ENCODE measurements at regions not wholly inside any gene's neighbourhood (a gene's known extent, or its start where the extent isn't known, plus 50 kb on each side); places are given as distances from the start of the nearest gene placed in this dataset.

DNA sequence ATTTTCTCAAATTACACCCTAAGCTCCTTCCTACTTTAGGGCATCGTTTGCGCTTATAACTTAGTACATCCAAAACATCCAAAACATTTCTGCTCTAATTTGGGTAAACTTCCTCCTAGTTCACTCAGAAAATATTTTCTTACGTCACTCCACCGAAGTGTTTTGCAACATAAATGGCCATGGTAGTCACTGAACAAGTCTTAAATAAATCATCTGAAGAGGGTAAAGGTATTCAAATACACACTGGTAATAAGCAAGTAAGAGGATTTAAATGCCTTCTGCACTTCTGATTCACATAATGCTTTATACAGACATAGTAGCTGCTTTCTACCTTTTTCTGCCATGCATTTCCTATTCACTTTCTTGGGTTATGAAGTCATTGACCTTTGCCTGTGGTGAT is 991.9 kb downstream of the NLGN4X start:
- H3K27ac ChIP-seq (ENCODE audit: low read depth in 1 of 3, low read length in 2 of 3): no peak overlapping the region
- no peak for DNase-seq
- no peaks in the 10 kb centered on the region for H3K9me3 ChIP-seq (ENCODE audit: control insufficient read depth in 2 of 2, insufficient read depth in 1 of 2, low read depth in 1 of 2, low read length in 1 of 2)
- H3K36me3 ChIP-seq (ENCODE audit: control insufficient read depth in 3 of 3, insufficient read depth in 2 of 3, low read depth in 1 of 3, low read length in 3 of 3): no peaks in the 10 kb centered on the region
- no peaks in the 10 kb centered on the region for H3K27me3 ChIP-seq (ENCODE audit: control insufficient read depth in 3 of 3, insufficient read depth in 3 of 3, low read length in 3 of 3)
- FAIRE-seq: no peak
- WGBS, 3 donors: 67 to 94% (median 91%) methylated on average over 4 of the region's 4 CpGs
- H3K4me3 ChIP-seq (ENCODE audit: low read depth in 1 of 3, low read length in 3 of 3): no peak overlapping the region
- H3K4me1 ChIP-seq (ENCODE audit: control insufficient read depth in 3 of 3, insufficient read depth in 2 of 3, low read depth in 1 of 3, low read length in 2 of 3): no peaks in the 10 kb centered on the region

GRCh38 chrX:5236096-5236495 is 992.6 kb downstream of the NLGN4X start:
- Histone ChIP-seq H3K27me3 (ENCODE audit: control insufficient read depth in 3 of 3, insufficient read depth in 3 of 3, low read length in 3 of 3) (no peaks in the 10 kb centered on the region), H3K27ac (ENCODE audit: low read depth in 1 of 3, low read length in 2 of 3) (no peak overlapping the region), H3K4me1 (ENCODE audit: control insufficient read depth in 3 of 3, insufficient read depth in 2 of 3, low read depth in 1 of 3, low read length in 2 of 3) (no peaks in the 10 kb centered on the region), H3K36me3 (ENCODE audit: control insufficient read depth in 3 of 3, insufficient read depth in 2 of 3, low read depth in 1 of 3, low read length in 3 of 3) (no peaks in the 10 kb centered on the region), H3K4me3 (ENCODE audit: low read depth in 1 of 3, low read length in 3 of 3) (no peak overlapping the region), H3K9me3 (ENCODE audit: control insufficient read depth in 2 of 2, insufficient read depth in 1 of 2, low read depth in 1 of 2, low read length in 1 of 2) (no peaks in the 10 kb centered on the region)
- DNase-seq (no peak), FAIRE-seq (no peak)
- WGBS, 3 donors: 65 to 82% (median 72%) methylated on average over 8 of the region's 8 CpGs

GRCh38 chrX:5233830-5234229 is 994.8 kb downstream of the NLGN4X start:
- no peak overlapping the region for H3K27ac ChIP-seq (ENCODE audit: low read depth in 1 of 3, low read length in 2 of 3)
- no peaks in the 10 kb centered on the region for H3K9me3 ChIP-seq (ENCODE audit: control insufficient read depth in 2 of 2, insufficient read depth in 1 of 2, low read depth in 1 of 2, low read length in 1 of 2)
- H3K36me3 ChIP-seq (ENCODE audit: control insufficient read depth in 3 of 3, insufficient read depth in 2 of 3, low read depth in 1 of 3, low read length in 3 of 3): no peaks in the 10 kb centered on the region
- H3K4me1 ChIP-seq (ENCODE audit: control insufficient read depth in 3 of 3, insufficient read depth in 2 of 3, low read depth in 1 of 3, low read length in 2 of 3): no peaks in the 10 kb centered on the region
- no peak overlapping the region for H3K4me3 ChIP-seq (ENCODE audit: low read depth in 1 of 3, low read length in 3 of 3)
- DNase-seq (no peak), FAIRE-seq (no peak)
- H3K27me3 ChIP-seq (ENCODE audit: control insufficient read depth in 3 of 3, insufficient read depth in 3 of 3, low read length in 3 of 3): no peaks in the 10 kb centered on the region
- 80 to 88% (median 85%) methylated on average over 3 of the region's 3 CpGs for WGBS, 3 donors

- no peak overlapping the region for H3K4me3 ChIP-seq (ENCODE audit: low read depth in 1 of 3, low read length in 3 of 3)
Measured at GRCh38 chrX:5220421-5220820, 1008.2 kb downstream of the NLGN4X start.

GRCh38 chrX:5194806-5195205 is 1033.9 kb downstream of the NLGN4X start:
- WGBS, 3 donors: 54 to 69% (median 57%) methylated on average over 4 of the region's 4 CpGs
- FAIRE-seq (no peak), DNase-seq (no peak)
- Histone ChIP-seq H3K36me3 (ENCODE audit: control insufficient read depth in 3 of 3, insufficient read depth in 2 of 3, low read depth in 1 of 3, low read length in 3 of 3) (no peaks in the 10 kb centered on the region), H3K27ac (ENCODE audit: low read depth in 1 of 3, low read length in 2 of 3) (no peak overlapping the region), H3K4me3 (ENCODE audit: low read depth in 1 of 3, low read length in 3 of 3) (no peak overlapping the region), H3K27me3 (ENCODE audit: control insufficient read depth in 3 of 3, insufficient read depth in 3 of 3, low read length in 3 of 3) (no peaks in the 10 kb centered on the region), H3K4me1 (ENCODE audit: control insufficient read depth in 3 of 3, insufficient read depth in 2 of 3, low read depth in 1 of 3, low read length in 2 of 3) (no peaks in the 10 kb centered on the region), H3K9me3 (ENCODE audit: control insufficient read depth in 2 of 2, insufficient read depth in 1 of 2, low read depth in 1 of 2, low read length in 1 of 2) (no peaks in the 10 kb centered on the region)

More at GRCh38 chrX:5220421-5220820, 1008.2 kb downstream of the NLGN4X start:
- no peak for DNase-seq
- H3K36me3 ChIP-seq (ENCODE audit: control insufficient read depth in 3 of 3, insufficient read depth in 2 of 3, low read depth in 1 of 3, low read length in 3 of 3): no peaks in the 10 kb centered on the region
- no peaks in the 10 kb centered on the region for H3K27me3 ChIP-seq (ENCODE audit: control insufficient read depth in 3 of 3, insufficient read depth in 3 of 3, low read length in 3 of 3)
- H3K4me1 ChIP-seq (ENCODE audit: control insufficient read depth in 3 of 3, insufficient read depth in 2 of 3, low read depth in 1 of 3, low read length in 2 of 3): no peaks in the 10 kb centered on the region
- H3K9me3 ChIP-seq (ENCODE audit: control insufficient read depth in 2 of 2, insufficient read depth in 1 of 2, low read depth in 1 of 2, low read length in 1 of 2): no peaks in the 10 kb centered on the region
- FAIRE-seq: no peak
- H3K27ac ChIP-seq (ENCODE audit: low read depth in 1 of 3, low read length in 2 of 3): no peak overlapping the region

DNA sequence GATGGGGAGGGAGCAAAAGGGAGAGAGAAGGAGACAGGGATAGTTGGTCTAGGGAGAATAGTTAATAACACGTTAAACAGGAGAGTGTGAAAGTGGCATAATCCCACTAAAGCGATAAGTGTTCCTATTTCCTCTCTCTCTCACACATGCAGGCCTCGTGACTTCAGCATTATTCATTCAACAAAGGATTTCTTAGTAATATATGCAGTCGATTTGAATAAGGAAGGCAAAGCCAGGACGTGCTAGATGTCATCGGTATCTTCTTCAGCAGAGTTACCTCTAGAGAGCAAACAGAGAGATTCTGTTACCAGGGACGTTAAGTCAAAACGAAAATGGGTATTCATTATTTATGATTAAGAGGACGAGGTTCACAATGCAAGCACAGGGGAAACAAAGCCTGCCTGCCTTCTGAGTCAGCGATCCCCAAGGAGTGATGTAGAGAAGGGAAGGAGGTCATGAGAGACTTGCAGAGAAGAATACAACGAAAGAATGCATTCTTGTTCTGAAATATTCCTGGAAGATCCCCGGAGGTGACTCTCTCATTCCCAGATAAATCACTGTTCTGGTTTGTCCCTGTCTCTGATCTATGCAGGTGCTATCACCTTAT is 1048.4 kb downstream of the NLGN4X start:
- Histone ChIP-seq H3K4me1 (ENCODE audit: control insufficient read depth in 3 of 3, insufficient read depth in 2 of 3, low read depth in 1 of 3, low read length in 2 of 3) (no peaks in the 10 kb centered on the region), H3K9me3 (ENCODE audit: control insufficient read depth in 2 of 2, insufficient read depth in 1 of 2, low read depth in 1 of 2, low read length in 1 of 2) (no peaks in the 10 kb centered on the region), H3K27ac (ENCODE audit: low read depth in 1 of 3, low read length in 2 of 3) (no peak overlapping the region), H3K36me3 (ENCODE audit: control insufficient read depth in 3 of 3, insufficient read depth in 2 of 3, low read depth in 1 of 3, low read length in 3 of 3) (no peaks in the 10 kb centered on the region), H3K27me3 (ENCODE audit: control insufficient read depth in 3 of 3, insufficient read depth in 3 of 3, low read length in 3 of 3) (no peaks in the 10 kb centered on the region), H3K4me3 (ENCODE audit: low read depth in 1 of 3, low read length in 3 of 3) (no peak overlapping the region)
- FAIRE-seq (no peak), DNase-seq (no peak)
- 64 to 67% (median 65%) methylated on average over 12 of the region's 12 CpGs for WGBS, 3 donors

- FAIRE-seq: no peak
- H3K27me3 ChIP-seq (ENCODE audit: control insufficient read depth in 3 of 3, insufficient read depth in 3 of 3, low read length in 3 of 3): no peaks in the 10 kb centered on the region
- no peak overlapping the region for H3K27ac ChIP-seq (ENCODE audit: low read depth in 1 of 3, low read length in 2 of 3)
- H3K4me3 ChIP-seq (ENCODE audit: low read depth in 1 of 3, low read length in 3 of 3): no peak overlapping the region
- 61 to 79% (median 67%) methylated on average over 1 of the region's 1 CpG for WGBS, 3 donors
- DNase-seq: no peak
- H3K36me3 ChIP-seq (ENCODE audit: control insufficient read depth in 3 of 3, insufficient read depth in 2 of 3, low read depth in 1 of 3, low read length in 3 of 3): no peaks in the 10 kb centered on the region
- H3K4me1 ChIP-seq (ENCODE audit: control insufficient read depth in 3 of 3, insufficient read depth in 2 of 3, low read depth in 1 of 3, low read length in 2 of 3): no peaks in the 10 kb centered on the region
- no peaks in the 10 kb centered on the region for H3K9me3 ChIP-seq (ENCODE audit: control insufficient read depth in 2 of 2, insufficient read depth in 1 of 2, low read depth in 1 of 2, low read length in 1 of 2)
Measured at GRCh38 chrX:5176766-5177165, 1051.9 kb downstream of the NLGN4X start.

DNA sequence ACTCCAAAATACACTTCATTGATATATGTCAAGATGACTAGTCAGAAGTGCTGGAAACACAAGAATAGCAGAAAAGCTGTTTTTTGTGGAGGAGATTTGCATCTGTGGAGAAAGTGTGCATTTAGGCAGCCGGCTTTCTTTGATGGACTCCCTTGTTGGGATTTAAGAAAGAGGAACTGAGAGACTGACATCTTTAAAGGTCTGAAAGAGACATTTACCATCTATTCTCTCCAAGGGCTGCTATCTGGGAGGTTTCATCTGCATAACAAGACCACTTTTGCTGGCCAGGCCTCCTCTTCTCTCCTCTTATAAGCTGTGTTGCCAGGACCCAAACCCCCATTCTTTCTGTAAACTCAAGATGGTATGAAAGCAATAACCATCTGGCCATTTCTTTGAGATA is 1065.0 kb downstream of the NLGN4X start:
- no peaks in the 10 kb centered on the region for H3K36me3 ChIP-seq (ENCODE audit: control insufficient read depth in 3 of 3, insufficient read depth in 2 of 3, low read depth in 1 of 3, low read length in 3 of 3)
- no peak for DNase-seq
- H3K27me3 ChIP-seq (ENCODE audit: control insufficient read depth in 3 of 3, insufficient read depth in 3 of 3, low read length in 3 of 3): no peaks in the 10 kb centered on the region
- no peak for FAIRE-seq
- WGBS, 3 donors: 88 to 100% (median 90%) methylated on average over 1 of the region's 1 CpG
- H3K4me3 ChIP-seq (ENCODE audit: low read depth in 1 of 3, low read length in 3 of 3): no peak overlapping the region
- peaks cover 0 to 1% of the 10 kb centered on the region in 2 donors for H3K9me3 ChIP-seq (ENCODE audit: control insufficient read depth in 2 of 2, insufficient read depth in 1 of 2, low read depth in 1 of 2, low read length in 1 of 2)
- no peak overlapping the region for H3K27ac ChIP-seq (ENCODE audit: low read depth in 1 of 3, low read length in 2 of 3)
- no peaks in the 10 kb centered on the region for H3K4me1 ChIP-seq (ENCODE audit: control insufficient read depth in 3 of 3, insufficient read depth in 2 of 3, low read depth in 1 of 3, low read length in 2 of 3)

DNA sequence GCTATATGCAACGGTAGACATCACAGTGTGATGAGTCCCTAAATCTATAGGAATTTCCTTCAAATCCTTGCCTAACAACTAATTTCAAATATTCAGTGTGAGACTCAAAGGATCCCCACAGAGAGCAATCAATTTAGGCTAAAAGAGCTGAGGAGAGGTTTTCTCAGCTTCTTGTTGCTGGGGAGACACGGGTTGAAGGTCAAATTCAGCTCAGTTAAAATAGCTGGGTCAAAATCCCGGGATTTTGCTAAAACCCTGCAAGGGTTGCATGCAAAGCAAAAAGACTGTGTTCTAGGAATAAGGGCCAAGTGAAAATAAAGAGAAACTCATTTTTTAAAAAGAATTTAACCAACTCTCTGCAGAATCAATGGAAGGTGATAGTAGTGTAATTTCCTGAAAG is 1073.4 kb downstream of the NLGN4X start:
- Histone ChIP-seq H3K4me3 (ENCODE audit: low read depth in 1 of 3, low read length in 3 of 3) (no peak overlapping the region), H3K27ac (ENCODE audit: low read depth in 1 of 3, low read length in 2 of 3) (no peak overlapping the region), H3K27me3 (ENCODE audit: control insufficient read depth in 3 of 3, insufficient read depth in 3 of 3, low read length in 3 of 3) (no peaks in the 10 kb centered on the region), H3K36me3 (ENCODE audit: control insufficient read depth in 3 of 3, insufficient read depth in 2 of 3, low read depth in 1 of 3, low read length in 3 of 3) (no peaks in the 10 kb centered on the region), H3K9me3 (ENCODE audit: control insufficient read depth in 2 of 2, insufficient read depth in 1 of 2, low read depth in 1 of 2, low read length in 1 of 2) (no peaks in the 10 kb centered on the region), H3K4me1 (ENCODE audit: control insufficient read depth in 3 of 3, insufficient read depth in 2 of 3, low read depth in 1 of 3, low read length in 2 of 3) (no peaks in the 10 kb centered on the region)
- DNase-seq (no peak), FAIRE-seq (no peak)
- WGBS, 3 donors: 7 to 24% (median 12%) methylated on average over 3 of the region's 3 CpGs

Data from small intestine (tissue), 7 donors.